PC-3 (cell line): ENCODE measurements at regions not wholly inside any gene's neighbourhood (a gene's known extent, or its start where the extent isn't known, plus 50 kb on each side); places are given as distances from the start of the nearest gene placed in this dataset.
"Not testable (repeated sequence)": the region's sequence is repeated elsewhere in the genome, so short reads cannot be mapped to it uniquely, and the experiment has no call there.

Source experiments
- ATAC-seq: fragments of 200-7000 bp; cut with Tn5 transposase; 2 replicates; pipeline ENCODE4 v1.9.1; 2020; ENCODE audit warnings: mild to moderate bottlenecking, moderate library complexity
- BruUV-seq: library from RNA; stranded (reverse); fragments of 400-500 nt; replicated peaks from 2 replicates; lab custom pipeline; 2021; lab: Mats Ljungman, UMichigan
- CTCF ChIA-PET: fragments of 300-600 bp; sonication (Branson Sonifier 250); formaldehyde crosslinking; loops from one replicate; lab custom pipeline; 2022; ENCODE audit warnings: antibody characterized with exemption; lab: Charles Lee
- POLR2A ChIA-PET: fragments of 300-600 bp; sonication (Branson Sonifier 250); formaldehyde crosslinking; loops from one replicate; lab custom pipeline; 2022; ENCODE audit warnings: antibody characterized with exemption; ENCODE audit not compliant: unreplicated experiment; lab: Charles Lee
- DNase-seq: peaks from one replicate; pipeline ENCODE4 v3.0.0-alpha.2; 2015
- H2AFZ ChIP-seq: fragments of 300-600 bp; sonication (generic); 2 replicates; pipeline ENCODE4 v1.6.0; 2016; ENCODE audit warnings: antibody characterized with exemption, low read length
- H3F3A ChIP-seq: fragments of 300-600 bp; sonication (generic); one replicate; pipeline ENCODE4 v1.6.0; 2017; ENCODE audit warnings: antibody characterized with exemption, low read length, control low read depth, mild to moderate bottlenecking; ENCODE audit not compliant: unreplicated experiment
- H3K27ac ChIP-seq: fragments of 300-600 bp; sonication (generic); 2 replicates; pipeline ENCODE4 v1.5.1; 2016; ENCODE audit warnings: mild to moderate bottlenecking, low read length
- H3K27me3 ChIP-seq: fragments of 300-600 bp; sonication (generic); 2 replicates; pipeline ENCODE4 v1.6.1; 2016; ENCODE audit warnings: low read length, mixed read lengths
- H3K36me3 ChIP-seq: fragments of 300-600 bp; sonication (generic); 2 replicates; pipeline ENCODE4 v1.6.1; 2016; ENCODE audit warnings: low read depth, mixed run types, low read length, mixed read lengths
- H3K4me1 ChIP-seq: fragments of 300-600 bp; sonication (generic); 2 replicates; pipeline ENCODE4 v1.5.1; 2016; ENCODE audit warnings: low read length; ENCODE audit not compliant: insufficient read depth
- H3K4me2 ChIP-seq: fragments of 300-600 bp; sonication (generic); 2 replicates; pipeline ENCODE4 v1.6.0; 2016; ENCODE audit warnings: low read length
- H3K4me3 ChIP-seq: fragments of 300-600 bp; sonication (generic); 2 replicates; pipeline ENCODE4 v1.5.1; 2016; ENCODE audit warnings: mild to moderate bottlenecking, low read length, mixed read lengths
- H3K79me2 ChIP-seq: fragments of 300-600 bp; sonication (generic); 2 replicates; pipeline ENCODE4 v1.6.1; 2017; ENCODE audit warnings: low read length, mixed read lengths
- H3K9ac ChIP-seq: fragments of 300-600 bp; sonication (generic); 2 replicates; pipeline ENCODE4 v1.6.0; 2016; ENCODE audit warnings: mild to moderate bottlenecking, low read length
- H3K9me2 ChIP-seq: fragments of 300-600 bp; sonication (generic); replicated peaks from 2 replicates; pipeline ENCODE4 v1.6.1; 2016; ENCODE audit warnings: mixed run types, low read length, mixed read lengths
- H3K9me3 ChIP-seq: fragments of 300-600 bp; sonication (generic); 2 replicates; pipeline ENCODE4 v1.6.1; 2016; ENCODE audit warnings: low read length, mixed read lengths
- H4K20me1 ChIP-seq: fragments of 300-600 bp; sonication (generic); 2 replicates; pipeline ENCODE4 v1.6.1; 2016; ENCODE audit warnings: low read length, mixed read lengths
- EZH2 ChIP-seq: fragments of 300-600 bp; sonication (generic); IDR thresholded peaks from one replicate; pipeline ENCODE4 v1.6.1; 2017; ENCODE audit warnings: antibody characterized with exemption, mild to moderate bottlenecking, low read length; ENCODE audit not compliant: unreplicated experiment
- EZH2phosphoT487 ChIP-seq: fragments of 300-600 bp; sonication (generic); IDR thresholded peaks from 2 replicates; pipeline ENCODE4 v1.6.1; 2018; ENCODE audit warnings: mild to moderate bottlenecking, antibody characterized with exemption, low read length, borderline replicate concordance
- intact Hi-C: fragments of 100-400 bp; cut with micrococcal nuclease; formaldehyde crosslinking; loops from 2 replicates; pipeline ENCODE4 v1.9.0; 2023
- TF ChIP-seq, protein P1 (sequence below): fragments of 300-600 bp; sonication (generic); conservative IDR thresholded peaks from 2 replicates; pipeline ENCODE4 v1.5.1; 2017; ENCODE audit warnings: antibody characterized with exemption, low read depth, mild to moderate bottlenecking, low read length

DNA sequence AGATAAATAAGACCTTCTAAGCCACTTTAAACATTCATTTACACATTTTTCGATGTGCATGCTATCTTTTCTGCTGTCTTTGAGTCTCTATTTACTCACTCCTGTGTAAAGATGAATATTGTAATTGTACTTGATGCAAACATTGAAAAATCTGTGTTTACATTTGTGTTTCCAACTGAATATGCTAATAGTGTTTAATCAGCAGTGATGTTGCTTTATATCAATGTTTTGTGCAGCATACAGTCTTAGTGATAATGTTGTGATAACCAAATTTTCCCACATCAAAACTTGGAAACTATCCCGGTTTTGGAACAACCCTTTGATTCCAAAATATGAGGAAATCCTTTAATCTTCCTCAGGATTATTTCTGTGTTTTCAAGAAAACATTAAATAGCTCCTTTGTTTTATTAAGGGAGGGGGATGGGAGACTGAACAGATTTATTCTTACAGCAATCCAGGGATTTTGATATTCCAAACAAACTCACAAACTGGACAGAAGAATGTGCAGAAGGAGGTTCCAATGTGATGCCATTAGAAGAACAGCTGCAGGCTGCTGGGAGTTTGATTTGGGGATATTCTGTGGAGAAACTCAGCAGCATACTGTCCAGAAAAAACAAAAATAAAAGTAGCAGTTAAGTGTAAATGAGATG, 248.0 kb downstream of the S1PR1 start:
- CTCF ChIA-PET = no interaction called here
- no peak overlapping the region for H3K9ac ChIP-seq
- H3K9me2 ChIP-seq = no peaks in the 10 kb centered on the region
- no peak overlapping the region for H3K4me3 ChIP-seq
- H3K27me3 ChIP-seq = peaks cover 45% of the 10 kb centered on the region
- H3K27ac ChIP-seq = no peak overlapping the region
- H3F3A ChIP-seq = no peaks in the 10 kb centered on the region
- DNase-seq (no peak), ATAC-seq (no peak)
- H3K4me2 ChIP-seq = no peak overlapping the region
- no peaks in the 10 kb centered on the region for H3K9me3 ChIP-seq
- H4K20me1 ChIP-seq = no peaks in the 10 kb centered on the region
- H3K79me2 ChIP-seq = no peaks in the 10 kb centered on the region
- no peak for TF ChIP-seq EZH2
- TF ChIP-seq, protein P1, sequence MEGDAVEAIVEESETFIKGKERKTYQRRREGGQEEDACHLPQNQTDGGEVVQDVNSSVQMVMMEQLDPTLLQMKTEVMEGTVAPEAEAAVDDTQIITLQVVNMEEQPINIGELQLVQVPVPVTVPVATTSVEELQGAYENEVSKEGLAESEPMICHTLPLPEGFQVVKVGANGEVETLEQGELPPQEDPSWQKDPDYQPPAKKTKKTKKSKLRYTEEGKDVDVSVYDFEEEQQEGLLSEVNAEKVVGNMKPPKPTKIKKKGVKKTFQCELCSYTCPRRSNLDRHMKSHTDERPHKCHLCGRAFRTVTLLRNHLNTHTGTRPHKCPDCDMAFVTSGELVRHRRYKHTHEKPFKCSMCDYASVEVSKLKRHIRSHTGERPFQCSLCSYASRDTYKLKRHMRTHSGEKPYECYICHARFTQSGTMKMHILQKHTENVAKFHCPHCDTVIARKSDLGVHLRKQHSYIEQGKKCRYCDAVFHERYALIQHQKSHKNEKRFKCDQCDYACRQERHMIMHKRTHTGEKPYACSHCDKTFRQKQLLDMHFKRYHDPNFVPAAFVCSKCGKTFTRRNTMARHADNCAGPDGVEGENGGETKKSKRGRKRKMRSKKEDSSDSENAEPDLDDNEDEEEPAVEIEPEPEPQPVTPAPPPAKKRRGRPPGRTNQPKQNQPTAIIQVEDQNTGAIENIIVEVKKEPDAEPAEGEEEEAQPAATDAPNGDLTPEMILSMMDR = no peak
- no peak for TF ChIP-seq EZH2phosphoT487
- H3K4me1 ChIP-seq = no peaks in the 10 kb centered on the region
- no peak overlapping the region for H2AFZ ChIP-seq
- intact Hi-C loops = no loop called here
- H3K36me3 ChIP-seq = no peaks in the 10 kb centered on the region
- BruUV-seq = no TSS peak
- POLR2A ChIA-PET = no interaction called here

- TF ChIP-seq, protein P1 = no peak
- TF ChIP-seq EZH2phosphoT487 (no peak), EZH2 (no peak)
Measured at GRCh38 chr1:101485712-101486111, 248.9 kb downstream of the S1PR1 start.

GRCh38 chr1:101492144-101492543, 255.3 kb downstream of the S1PR1 start:
- H3K27ac ChIP-seq, H3K4me3 ChIP-seq, H3K36me3 ChIP-seq, H3K9me2 ChIP-seq, intact Hi-C loops, BruUV-seq, DNase-seq, H3K4me2 ChIP-seq, H3F3A ChIP-seq, POLR2A ChIA-PET, H3K9ac ChIP-seq, H2AFZ ChIP-seq, H3K27me3 ChIP-seq, CTCF ChIA-PET, H3K79me2 ChIP-seq, H4K20me1 ChIP-seq, H3K9me3 ChIP-seq, ATAC-seq, H3K4me1 ChIP-seq: not testable (repeated sequence)

More at GRCh38 chr1:101485712-101486111, 248.9 kb downstream of the S1PR1 start:
- DNase-seq = no peak
- H3F3A ChIP-seq = no peaks in the 10 kb centered on the region
- no peak overlapping the region for H3K4me2 ChIP-seq
- ChIA-PET CTCF (no interaction called here), POLR2A (no interaction called here)
- H3K9me2 ChIP-seq = no peaks in the 10 kb centered on the region
- H2AFZ ChIP-seq = no peak overlapping the region
- BruUV-seq = no TSS peak
- no peaks in the 10 kb centered on the region for H3K36me3 ChIP-seq
- H3K27me3 ChIP-seq = peaks cover 45% of the 10 kb centered on the region
- no peaks in the 10 kb centered on the region for H4K20me1 ChIP-seq
- ATAC-seq = no peak
- no peak overlapping the region for H3K27ac ChIP-seq
- no peaks in the 10 kb centered on the region for H3K9me3 ChIP-seq
- H3K4me1 ChIP-seq = no peaks in the 10 kb centered on the region
- no peaks in the 10 kb centered on the region for H3K79me2 ChIP-seq
- no peak overlapping the region for H3K4me3 ChIP-seq
- intact Hi-C loops = no loop called here
- no peak overlapping the region for H3K9ac ChIP-seq

DNA sequence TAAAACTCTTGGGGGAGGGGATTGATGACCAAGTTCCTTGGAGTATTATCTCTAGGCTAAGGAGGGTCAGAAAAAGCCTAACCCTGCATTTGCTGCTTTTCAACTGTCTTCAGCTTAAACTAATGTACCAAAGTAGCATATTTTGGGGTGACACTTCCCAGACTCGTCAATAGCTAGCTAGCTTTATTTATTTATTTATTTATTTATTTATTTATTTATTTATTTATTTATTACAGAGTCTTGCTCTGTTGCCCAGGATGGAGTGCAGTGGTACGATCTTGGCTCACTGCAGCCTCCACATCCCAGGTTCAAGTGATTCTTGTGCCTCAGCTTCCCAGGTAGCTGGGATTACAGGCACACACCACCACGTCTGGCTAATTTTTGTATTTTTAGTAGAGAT, 257.1 kb downstream of the S1PR1 start:
- H2AFZ ChIP-seq, H3K9me2 ChIP-seq, CTCF ChIA-PET, intact Hi-C loops, POLR2A ChIA-PET, DNase-seq, H3K4me2 ChIP-seq, ATAC-seq, H3K4me1 ChIP-seq, H3K79me2 ChIP-seq, H3K36me3 ChIP-seq, BruUV-seq, H3K27ac ChIP-seq, H3K9ac ChIP-seq, H3K4me3 ChIP-seq, H3K9me3 ChIP-seq, H3K27me3 ChIP-seq, H4K20me1 ChIP-seq, H3F3A ChIP-seq: not testable (repeated sequence)
